ENCODE measurements at regions not wholly inside any gene's neighbourhood (a gene's known extent, or its start where the extent isn't known, plus 50 kb on each side); places are given as distances from the start of the nearest gene placed in this dataset.
A peak's percentile ranks its signal among the peaks of the same experiment; 100 is the strongest.

GRCh38 chr1:229964281-229964680, 102.8 kb upstream of the GALNT2 start:
- DNase-seq (ENCODE audit: low spot score), result no peak

- DNase-seq (ENCODE audit: low spot score), result no peak
Measured at GRCh38 chr1:229970714-229971113, 96.3 kb upstream of the GALNT2 start.

GRCh38 chr1:229971141-229971540, 95.9 kb upstream of the GALNT2 start:
- DNase-seq (ENCODE audit: low spot score), result no peak

GRCh38 chr1:229972600-229973296, 94.3 kb upstream of the GALNT2 start:
- DNase-seq (ENCODE audit: low spot score), result no peak

GRCh38 chr1:229973297-229973612, 93.8 kb upstream of the GALNT2 start:
- DNase-seq (ENCODE audit: low spot score), result no peak

GRCh38 chr1:229975047-229975446, 92.0 kb upstream of the GALNT2 start:
- no peak for DNase-seq (ENCODE audit: low spot score)

GRCh38 chr1:229980009-229980408, 87.0 kb upstream of the GALNT2 start:
- no peak for DNase-seq (ENCODE audit: low spot score)

- DNase-seq (ENCODE audit: low spot score), result no peak
Measured at GRCh38 chr1:229981736-229982135, 85.3 kb upstream of the GALNT2 start.

GRCh38 chr1:229984310-229984991, 82.6 kb upstream of the GALNT2 start:
- DNase-seq (ENCODE audit: low spot score), result no peak

- no peak for DNase-seq (ENCODE audit: low spot score)
Measured at GRCh38 chr1:229984992-229985612, 81.9 kb upstream of the GALNT2 start.

GRCh38 chr1:229985613-229986010, 81.4 kb upstream of the GALNT2 start:
- DNase-seq (ENCODE audit: low spot score), result peak; percentile 46

- DNase-seq (ENCODE audit: low spot score), result no peak
Measured at GRCh38 chr1:229986737-229987337, 80.2 kb upstream of the GALNT2 start.

- no peak for DNase-seq (ENCODE audit: low spot score)
Measured at GRCh38 chr1:229987953-229988352, 79.1 kb upstream of the GALNT2 start.

GRCh38 chr1:229988534-229988933, 78.5 kb upstream of the GALNT2 start:
- DNase-seq (ENCODE audit: low spot score), result no peak

- DNase-seq (ENCODE audit: low spot score), result peak; percentile 51
Measured at GRCh38 chr1:229989591-229990248, 77.3 kb upstream of the GALNT2 start.

- DNase-seq (ENCODE audit: low spot score), result no peak
Measured at GRCh38 chr1:229990326-229990725, 76.7 kb upstream of the GALNT2 start.

GRCh38 chr1:229991104-229991513, 75.9 kb upstream of the GALNT2 start:
- DNase-seq (ENCODE audit: low spot score), result no peak

- DNase-seq (ENCODE audit: low spot score), result no peak
Measured at GRCh38 chr1:229991724-229992333, 75.2 kb upstream of the GALNT2 start.

GRCh38 chr1:229993060-229993459, 74.0 kb upstream of the GALNT2 start:
- no peak for DNase-seq (ENCODE audit: low spot score)

- no peak for DNase-seq (ENCODE audit: low spot score)
Measured at GRCh38 chr1:229993894-229994293, 73.1 kb upstream of the GALNT2 start.

GRCh38 chr1:229999004-229999670, 67.9 kb upstream of the GALNT2 start:
- DNase-seq (ENCODE audit: low spot score), result peak; percentile 54

All from globus pallidus (tissue), 1 donor.